ENCODE measurements at regions not wholly inside any gene's neighbourhood (a gene's known extent, or its start where the extent isn't known, plus 50 kb on each side); places are given as distances from the start of the nearest gene placed in this dataset.

- TF ChIP-seq CTCF (IDR thresholded peaks at IDR 0.05) = no peak
- TF ChIP-seq EP300 (IDR thresholded peaks at IDR 0.05) = no peak
- TF ChIP-seq POLR2AphosphoS5 (IDR thresholded peaks at IDR 0.05) = no peak
Measured at GRCh38 chr6:159456349-159456748, 236.7 kb downstream of the SOD2 start.

All from upper lobe of left lung (tissue), 4 donors.